ENCODE measurements at regions not wholly inside any gene's neighbourhood (a gene's known extent, or its start where the extent isn't known, plus 50 kb on each side); places are given as distances from the start of the nearest gene placed in this dataset.
"Not testable (repeated sequence)": the region's sequence is repeated elsewhere in the genome, so short reads cannot be mapped to it uniquely, and the experiment has no call there.

DNA sequence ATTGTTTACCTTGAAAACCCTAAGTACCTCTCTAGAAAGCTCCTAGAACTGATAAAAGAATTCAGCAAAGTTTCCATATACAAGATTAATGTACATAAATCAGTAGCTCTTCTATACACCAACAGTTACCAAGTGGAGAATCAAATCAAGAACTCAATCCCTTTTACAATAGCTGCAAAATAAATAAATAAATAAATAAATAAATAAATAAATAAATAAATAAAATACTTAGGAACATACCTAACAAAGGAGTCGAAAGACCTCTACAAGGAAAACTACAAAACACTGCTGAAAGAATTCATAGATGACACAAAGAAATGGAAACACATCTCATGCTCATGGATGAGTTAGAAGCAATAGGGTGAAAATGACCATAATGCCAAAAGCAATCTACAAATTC, 452.6 kb upstream of the CBLB start:
- not testable (repeated sequence) for ATAC-seq

- ATAC-seq: no peak
Measured at GRCh38 chr3:106323586-106323985, 454.8 kb upstream of the CBLB start.

DNA sequence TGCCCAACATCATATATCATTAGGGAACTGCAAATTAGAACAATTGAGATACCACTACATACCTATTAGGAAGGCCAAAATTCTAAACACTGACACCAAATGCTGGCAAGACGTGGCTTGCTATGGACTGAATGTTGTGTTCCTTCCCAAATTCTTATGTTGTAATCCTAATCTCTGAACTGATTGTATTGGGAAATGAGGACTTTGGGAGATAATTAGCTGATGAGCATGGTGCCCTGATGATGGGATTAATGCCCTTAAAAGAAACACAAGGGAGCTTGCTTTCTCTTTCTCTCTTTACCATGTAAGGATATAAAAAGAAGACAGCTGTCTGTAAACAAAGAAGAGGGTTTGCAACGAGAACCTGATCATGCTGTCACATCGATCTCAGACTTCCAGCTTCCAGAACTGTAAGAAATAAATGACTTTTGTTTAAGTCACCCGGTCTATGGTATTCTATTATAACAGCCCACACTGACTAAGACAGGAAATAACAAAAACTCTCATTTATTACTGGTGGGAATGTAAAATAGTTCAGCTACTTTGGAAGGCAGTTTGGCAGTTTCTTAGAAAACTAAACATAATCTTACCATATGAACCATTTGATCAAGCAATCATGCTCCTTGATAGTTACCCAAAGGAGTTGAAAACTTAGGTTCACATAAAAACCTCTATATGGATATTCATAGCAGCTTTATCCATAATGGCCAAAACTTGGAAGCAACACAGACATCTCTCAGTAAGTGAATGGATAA, 458.3 kb upstream of the CBLB start:
- ATAC-seq: no peak

- no peak for ATAC-seq
Measured at GRCh38 chr3:106327696-106328025, 458.8 kb upstream of the CBLB start.

- no peak for ATAC-seq
Measured at GRCh38 chr3:106328224-106328623, 459.4 kb upstream of the CBLB start.

- ATAC-seq: no peak
Measured at GRCh38 chr3:106329521-106329920, 460.7 kb upstream of the CBLB start.

- ATAC-seq: no peak
Measured at GRCh38 chr3:106331636-106332035, 462.8 kb upstream of the CBLB start.

DNA sequence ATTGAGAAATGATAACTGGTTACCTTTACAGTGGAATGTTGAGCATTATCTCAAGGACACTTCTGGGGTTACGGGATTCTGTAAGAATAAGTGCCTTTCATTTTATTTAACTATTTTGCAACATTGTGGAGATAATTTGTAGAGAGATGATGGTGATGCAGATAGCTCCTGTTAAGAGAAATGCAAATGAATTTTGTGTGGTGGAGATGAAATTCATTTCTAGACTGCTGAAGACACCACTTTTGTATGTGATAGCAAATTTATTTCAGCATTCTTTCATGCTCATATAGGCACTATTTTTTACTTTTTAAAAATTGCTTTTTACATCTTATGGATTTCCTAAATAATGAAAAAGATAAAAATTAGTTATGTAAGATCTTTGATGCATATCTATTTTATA, 463.3 kb upstream of the CBLB start:
- ATAC-seq: no peak

- peak; percentile 42 to 47 for ATAC-seq
Measured at GRCh38 chr3:106332884-106333283, 464.1 kb upstream of the CBLB start.

GRCh38 chr3:106333911-106334618, 465.3 kb upstream of the CBLB start:
- ATAC-seq: peak; percentile 86 to 88

DNA sequence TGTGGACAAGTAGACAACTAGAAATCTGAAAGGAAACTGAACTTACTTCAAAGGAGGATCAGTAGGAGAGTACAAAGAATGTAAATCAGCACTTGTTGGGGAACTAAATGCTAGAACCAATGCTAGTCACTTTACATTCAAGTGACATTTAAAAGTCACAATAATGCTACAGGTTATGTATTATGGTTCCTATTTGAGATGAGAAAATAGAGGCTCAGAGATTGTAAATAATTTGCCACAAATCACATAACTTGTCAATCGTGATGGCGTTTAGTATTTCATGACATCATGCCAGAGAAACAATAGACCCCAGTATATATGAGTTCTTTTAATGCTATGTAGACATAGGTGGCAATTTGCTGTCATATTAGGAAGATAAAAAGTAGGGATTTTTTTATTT, 467.8 kb upstream of the CBLB start:
- no peak for ATAC-seq

DNA sequence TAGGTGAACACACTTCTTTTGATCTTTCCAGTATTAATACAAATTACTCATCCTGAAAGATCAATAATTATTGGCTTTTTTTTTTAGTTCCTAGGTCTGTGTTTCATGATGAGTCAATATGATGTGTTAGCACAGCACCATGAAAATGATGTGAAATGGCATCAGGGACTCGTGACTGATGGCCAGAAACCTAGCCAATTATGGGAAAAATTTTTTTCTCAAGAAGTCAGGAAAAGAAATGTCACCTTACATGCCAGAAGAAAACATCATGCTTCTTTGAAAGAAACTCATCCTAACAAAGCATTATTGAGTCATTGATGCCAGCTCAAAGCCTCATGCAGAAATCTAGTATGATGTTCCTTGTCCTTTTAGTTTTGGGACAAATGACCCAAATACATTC, 468.3 kb upstream of the CBLB start:
- no peak for ATAC-seq

DNA sequence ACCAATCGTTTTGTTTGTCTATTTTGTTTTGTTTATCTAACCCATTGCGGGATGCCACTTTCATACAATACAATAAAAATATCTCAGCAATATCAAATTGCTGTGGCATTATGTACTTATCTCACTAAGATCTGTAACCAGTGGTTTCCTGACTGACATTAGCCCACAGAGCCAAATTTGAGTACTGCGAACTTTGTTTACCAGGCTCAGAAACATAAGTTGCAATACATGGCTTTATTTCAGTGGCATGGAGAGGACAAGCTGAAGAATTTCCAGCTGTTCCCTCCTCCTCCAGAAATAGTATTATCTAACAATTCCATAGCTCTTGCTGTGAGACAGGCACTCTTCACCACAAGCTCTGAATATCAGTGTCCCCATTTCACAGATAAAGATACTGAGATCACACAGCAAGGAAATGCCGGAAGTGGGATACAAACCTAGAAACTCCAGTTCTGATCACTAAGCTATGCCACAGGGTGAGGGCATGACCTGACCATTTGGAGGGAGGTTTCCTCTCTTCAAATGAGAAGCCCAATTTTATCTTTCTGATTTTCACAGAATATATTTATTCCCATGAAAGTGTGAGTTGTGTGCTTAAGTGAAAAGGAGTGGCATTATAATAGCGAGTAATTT, 469.9 kb upstream of the CBLB start:
- no peak for ATAC-seq

- no peak for ATAC-seq
Measured at GRCh38 chr3:106339551-106339950, 470.7 kb upstream of the CBLB start.

DNA sequence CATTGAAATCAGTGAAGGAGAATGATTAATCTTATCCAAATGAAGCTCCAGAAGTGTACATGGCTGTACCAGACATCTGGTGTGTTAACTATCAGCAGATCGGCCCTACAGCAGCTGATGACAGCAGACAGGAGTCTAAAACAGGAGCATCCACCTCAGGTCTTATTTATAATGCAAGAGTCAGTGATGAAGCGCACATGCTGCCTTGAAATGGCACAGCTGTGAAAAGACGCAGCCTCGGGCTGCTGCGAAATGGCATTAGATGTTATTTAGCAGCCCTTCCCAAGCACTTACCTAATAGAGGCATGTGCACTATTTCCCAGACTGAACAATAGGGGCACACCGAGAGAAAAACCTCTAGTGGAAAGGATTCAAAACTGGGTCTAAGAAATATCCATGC, 472.3 kb upstream of the CBLB start:
- no peak for ATAC-seq

DNA sequence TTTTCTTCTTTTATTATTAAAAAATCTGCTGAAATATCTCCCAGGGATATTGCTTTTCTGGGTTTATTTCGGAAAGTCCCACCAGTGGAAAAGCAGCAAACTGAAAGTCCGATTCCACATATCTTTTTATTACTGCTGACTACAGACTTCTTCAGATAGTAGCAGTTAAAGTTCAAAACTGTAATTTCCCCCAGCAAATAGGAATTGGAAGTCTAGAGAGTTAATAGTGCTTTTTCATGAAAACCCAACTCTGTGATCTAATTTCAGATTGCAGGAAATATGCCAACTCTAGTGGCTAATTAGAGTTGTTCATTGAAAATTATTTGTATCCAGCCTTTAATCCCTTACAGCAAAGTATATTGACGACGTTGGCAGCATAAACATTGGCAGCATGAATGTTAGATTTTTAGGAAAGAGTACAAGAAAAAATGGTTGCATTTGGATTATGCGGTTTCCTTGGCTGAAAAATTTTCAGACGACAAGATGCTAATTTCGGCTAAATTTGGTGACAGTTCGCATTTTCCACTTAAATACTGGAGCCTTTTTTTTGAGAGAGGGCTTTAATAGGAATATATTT, 472.9 kb upstream of the CBLB start:
- no peak for ATAC-seq

- ATAC-seq: no peak
Measured at GRCh38 chr3:106342386-106342785, 473.6 kb upstream of the CBLB start.

DNA sequence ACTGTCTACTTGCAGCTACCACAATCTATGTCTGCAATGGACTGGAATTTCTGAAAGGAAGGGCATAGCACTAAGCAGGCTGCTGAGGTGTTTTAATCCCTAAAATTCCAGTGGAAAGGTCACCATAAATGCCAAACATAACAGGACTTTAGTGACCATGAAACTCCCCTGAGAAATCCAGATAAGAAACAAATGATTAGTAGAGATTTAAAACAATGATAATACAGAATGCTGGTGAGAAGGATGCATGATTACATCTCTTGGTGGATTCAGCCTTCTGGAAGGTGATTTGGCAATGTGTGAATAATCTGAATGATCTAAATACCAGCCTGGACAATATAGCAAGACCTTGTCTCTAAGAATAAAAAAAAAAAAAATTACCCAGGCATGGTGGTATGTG, 475.0 kb upstream of the CBLB start:
- ATAC-seq: no peak

GRCh38 chr3:106345353-106346027, 476.7 kb upstream of the CBLB start:
- ATAC-seq: peak in 1 of 2 donors; percentile 17

GRCh38 chr3:106347350-106347749, 478.5 kb upstream of the CBLB start:
- ATAC-seq: no peak

GRCh38 chr3:106348139-106348690, 479.4 kb upstream of the CBLB start:
- ATAC-seq: no peak

DNA sequence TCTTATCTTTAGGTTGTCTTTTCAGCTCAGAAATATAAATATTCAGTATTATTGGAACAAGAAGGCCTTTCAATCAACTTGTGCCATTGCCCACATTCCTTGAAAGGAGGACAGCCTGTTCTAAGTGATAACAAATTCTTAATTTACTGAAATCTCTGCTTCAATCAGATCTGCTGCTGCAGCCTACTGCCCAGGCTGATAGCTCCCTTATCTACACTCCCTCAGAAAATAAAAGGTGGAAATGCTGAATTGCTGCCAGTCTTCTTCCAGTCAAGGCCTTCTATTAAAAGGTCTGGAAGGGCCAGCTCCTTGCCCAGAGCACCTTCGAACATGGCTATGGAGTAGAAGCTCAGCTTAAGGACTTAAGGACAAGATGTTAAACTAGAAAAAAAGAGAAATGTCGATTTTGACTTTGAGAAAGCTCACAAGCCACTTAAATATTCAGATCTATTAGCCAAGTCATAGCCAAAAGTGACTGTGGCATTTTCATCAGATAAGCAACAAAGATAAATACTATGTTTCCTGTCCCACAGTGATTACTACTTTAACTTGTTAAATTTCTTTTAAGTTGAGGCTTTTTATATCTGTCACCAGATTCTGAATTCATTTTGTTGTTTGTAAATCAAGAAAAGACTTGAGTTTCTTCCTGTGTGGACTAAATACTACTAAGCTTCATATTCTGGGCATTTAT, 480.5 kb upstream of the CBLB start:
- ATAC-seq: peak in 1 of 2 donors; percentile 20

Data from activated CD4-positive, CD25-positive, alpha-beta regulatory T cell treated with anti-CD3 and anti-CD28 coated beads, Interleukin-2, amount 50 U/mL, for 24 hours (primary cell).